HCT116 (cell line): ENCODE measurements at regions not wholly inside any gene's neighbourhood (a gene's known extent, or its start where the extent isn't known, plus 50 kb on each side); places are given as distances from the start of the nearest gene placed in this dataset.

Source experiments
- ATAC-seq: fragments of 200-7000 bp; cut with Tn5 transposase; 2 replicates; pipeline ENCODE4 v1.9.1; 2020; ENCODE audit warnings: mild to moderate bottlenecking, moderate library complexity
- BruUV-seq: library from RNA; stranded (reverse); fragments of 400-500 nt; replicated peaks from 2 replicates; lab custom pipeline; 2021; lab: Mats Ljungman, UMichigan
- CTCF ChIA-PET: fragments of 300-600 bp; sonication (Branson Sonifier 250); formaldehyde crosslinking; loops from one replicate; lab custom pipeline; 2021; ENCODE audit warnings: antibody characterized with exemption; lab: Charles Lee
- POLR2A ChIA-PET: fragments of 300-600, 350-600 bp; sonication (Branson Sonifier 250); formaldehyde crosslinking; loops from one replicate; lab custom pipeline; 2021; ENCODE audit warnings: antibody characterized with exemption; lab: Charles Lee
- RAD21 ChIA-PET, 2 experiments: fragments of 300-600 bp; sonication (Branson Sonifier 250); formaldehyde crosslinking; loops; one replicate each; lab custom pipeline; 2023; ENCODE audit warnings: low total read pairs in 2 of 2; ENCODE audit not compliant: uncharacterized antibody in 2 of 2, unreplicated experiment in 2 of 2, low non-redundant PET in 1 of 2; lab: Charles Lee
- DNase-seq: peaks from one replicate; pipeline ENCODE4 v3.0.0-alpha.2; 2010; ENCODE audit warnings: low read depth, low spot score
- H2AFZ ChIP-seq: fragments of 200-600 bp; shearing (Covaris generic), sonication (generic); 2 replicates; pipeline ENCODE4 v1.6.1; 2017; ENCODE audit warnings: low read depth, mixed run types, mixed read lengths, antibody characterized with exemption, low read length; ENCODE audit not compliant: poor library complexity, severe bottlenecking
- H3K27ac ChIP-seq: 2 replicates; pipeline ENCODE4 v1.5.1; 2012; ENCODE audit warnings: low read depth, low read length
- H3K27me3 ChIP-seq: fragments of 200-600 bp; sonication (generic); 2 replicates; pipeline ENCODE4 v1.6.1; 2016; ENCODE audit warnings: mixed run types, low read length, mixed read lengths; ENCODE audit not compliant: insufficient read depth
- H3K36me3 ChIP-seq, 2 experiments: fragments of 200-500 bp in 1 of 2; fragments of 200-600 bp in 1 of 2; sonication (Bioruptor generic) in 1 of 2; sonication (generic) in 1 of 2; 2 replicates each; pipeline versions ENCODE4 v1.5.1 to v1.6.1; 2014 to 2016; ENCODE audit warnings: low read length in 2 of 2, inconsistent platforms in 1 of 2, mixed read lengths in 1 of 2, mixed run types in 1 of 2; ENCODE audit not compliant: insufficient read depth in 2 of 2, control insufficient read depth in 1 of 2
- H3K4me1 ChIP-seq, 2 experiments: fragments of 200-600 bp in 1 of 2; sonication (generic) in 1 of 2; 2 replicates each; pipeline versions ENCODE4 v1.5.1 to v1.6.1; 2012 to 2017; ENCODE audit warnings: low read length in 2 of 2, inconsistent platforms in 1 of 2, mild to moderate bottlenecking in 1 of 2, mixed read lengths in 1 of 2, mixed run types in 1 of 2, moderate library complexity in 1 of 2; ENCODE audit not compliant: insufficient read depth in 2 of 2, control insufficient read depth in 1 of 2
- H3K4me2 ChIP-seq: fragments of 200-600 bp; sonication (generic); 2 replicates; pipeline ENCODE4 v1.6.1; 2017; ENCODE audit warnings: mixed run types, low read length, mixed read lengths
- H3K4me3 ChIP-seq, 2 experiments: fragments of 200-600 bp in 1 of 2; sonication (generic) in 1 of 2; replicated peaks in 1 of 2; 2 replicates each; pipeline ENCODE4 v1.5.1; 2011 to 2016; ENCODE audit warnings: low read length in 2 of 2, control low read depth in 1 of 2, low read depth in 1 of 2, mild to moderate bottlenecking in 1 of 2, mixed read lengths in 1 of 2, mixed run types in 1 of 2
- H3K79me2 ChIP-seq: fragments of 200-600 bp; sonication (generic); 2 replicates; pipeline ENCODE4 v1.6.1; 2017; ENCODE audit warnings: mild to moderate bottlenecking, mixed run types, low read length, moderate library complexity, mixed read lengths; ENCODE audit not compliant: insufficient read depth
- H3K9ac ChIP-seq: fragments of 200-600 bp; sonication (generic); 2 replicates; pipeline ENCODE4 v1.6.1; 2016; ENCODE audit warnings: low read length, mixed read lengths
- H3K9me2 ChIP-seq: fragments of 200-600 bp; sonication (generic), shearing (Covaris generic); 2 replicates; pipeline ENCODE4 v1.6.1; 2017; ENCODE audit warnings: mixed run types, mild to moderate bottlenecking, moderate library complexity; ENCODE audit not compliant: insufficient read depth
- H3K9me3 ChIP-seq, 2 experiments: fragments of 200-500 bp in 1 of 2; fragments of 200-600 bp in 1 of 2; sonication (Bioruptor generic) in 1 of 2; sonication (generic) in 1 of 2; 2 replicates each; pipeline ENCODE4 v1.6.1; 2014 to 2017; ENCODE audit warnings: low read length in 2 of 2, mixed read lengths in 2 of 2, inconsistent platforms in 1 of 2, low read depth in 1 of 2, mild to moderate bottlenecking in 1 of 2, mixed run types in 1 of 2, moderate library complexity in 1 of 2; ENCODE audit not compliant: control insufficient read depth in 1 of 2, insufficient read depth in 1 of 2
- H4K20me1 ChIP-seq: fragments of 200-600 bp; sonication (generic), shearing (Covaris generic); 2 replicates; pipeline ENCODE4 v1.6.1; 2017; ENCODE audit warnings: mixed run types, mild to moderate bottlenecking, moderate library complexity; ENCODE audit not compliant: insufficient read depth
- CBX3 ChIP-seq: IDR thresholded peaks from 2 replicates; pipeline ENCODE4 v1.6.1; 2012; ENCODE audit warnings: low read depth
- CEBPB ChIP-seq: IDR thresholded peaks from 2 replicates; pipeline ENCODE4 v1.6.1; 2012; ENCODE audit warnings: low read depth
- CTCF ChIP-seq, 3 experiments: fragments of 200-600 bp in 1 of 3; sonication (generic) in 1 of 3; IDR thresholded peaks in 2 of 3; conservative IDR thresholded peaks in 1 of 3; 2 replicates each; pipeline ENCODE4 v1.5.1; 2012 to 2017; ENCODE audit warnings: low read depth in 2 of 3, low read length in 2 of 3, antibody characterized with exemption in 1 of 3, borderline replicate concordance in 1 of 3, control low read depth in 1 of 3, mild to moderate bottlenecking in 1 of 3, mixed read lengths in 1 of 3, mixed run types in 1 of 3, moderate library complexity in 1 of 3; ENCODE audit not compliant: insufficient read depth in 1 of 3
- EGR1 ChIP-seq: IDR thresholded peaks from 2 replicates; pipeline ENCODE4 v1.6.1; 2012; ENCODE audit warnings: low read depth
- ELF1 ChIP-seq: IDR thresholded peaks from 2 replicates; pipeline ENCODE4 v1.6.1; 2012; ENCODE audit warnings: low read depth, borderline replicate concordance
- EZH2 ChIP-seq: fragments of 200-600 bp; sonication (generic); IDR thresholded peaks from 2 replicates; pipeline ENCODE4 v1.6.1; 2017; ENCODE audit warnings: antibody characterized with exemption, mixed run types
- EZH2phosphoT487 ChIP-seq: fragments of 200-600 bp; IDR thresholded peaks from 2 replicates; pipeline ENCODE4 v1.6.1; 2018; ENCODE audit warnings: antibody characterized with exemption, borderline replicate concordance
- FOSL1 ChIP-seq: IDR thresholded peaks from 2 replicates; pipeline ENCODE4 v1.6.1; 2012; ENCODE audit warnings: low read depth
- JUND ChIP-seq: IDR thresholded peaks from 2 replicates; pipeline ENCODE4 v1.6.1; 2012
- POLR2A ChIP-seq: IDR thresholded peaks from 2 replicates; pipeline ENCODE4 v1.7.0; 2011; ENCODE audit warnings: borderline replicate concordance; ENCODE audit not compliant: insufficient read depth, insufficient read length; ENCODE audit errors: extremely low read depth
- POLR2AphosphoS5 ChIP-seq: IDR thresholded peaks from 2 replicates; pipeline ENCODE4 v1.6.1; 2011; ENCODE audit warnings: mild to moderate bottlenecking, low read depth, low read length, moderate library complexity
- REST ChIP-seq: IDR thresholded peaks from 2 replicates; pipeline ENCODE4 v1.6.1; 2012; ENCODE audit warnings: low read depth
- SIN3A ChIP-seq: IDR thresholded peaks from 2 replicates; pipeline ENCODE4 v1.6.1; 2012; ENCODE audit warnings: low read depth
- SP1 ChIP-seq: IDR thresholded peaks from 2 replicates; pipeline ENCODE4 v1.6.1; 2012; ENCODE audit warnings: low read depth
- SRF ChIP-seq: IDR thresholded peaks from 2 replicates; pipeline ENCODE4 v1.6.1; 2012; ENCODE audit warnings: low read depth
- TCF7L2 ChIP-seq: IDR thresholded peaks from 2 replicates; pipeline ENCODE4 v1.7.0; 2011; ENCODE audit warnings: borderline replicate concordance, inconsistent platforms; ENCODE audit not compliant: insufficient read depth, insufficient read length; ENCODE audit errors: extremely low read depth
- YY1 ChIP-seq: IDR thresholded peaks from 2 replicates; pipeline ENCODE4 v1.6.1; 2011; ENCODE audit warnings: low read length, low read depth, moderate library complexity, mild to moderate bottlenecking; ENCODE audit not compliant: insufficient replicate concordance; ENCODE audit errors: extremely low read depth
- ZBTB33 ChIP-seq: IDR thresholded peaks from 2 replicates; pipeline ENCODE4 v1.6.1; 2011; ENCODE audit warnings: mild to moderate bottlenecking, low read length, moderate library complexity; ENCODE audit not compliant: insufficient replicate concordance; ENCODE audit errors: extremely low read depth
- ZFX ChIP-seq: fragments of 450-650 bp; IDR thresholded peaks from 2 replicates; pipeline ENCODE4 v1.6.1; 2017
- ZNF274 ChIP-seq: fragments of 200-500 bp; sonication (Bioruptor generic); IDR thresholded peaks from 2 replicates; pipeline ENCODE4 v1.6.1; 2014; ENCODE audit warnings: mild to moderate bottlenecking, low read depth, low read length, inconsistent platforms
- intact Hi-C: fragments of 100-400 bp; cut with micrococcal nuclease; formaldehyde crosslinking; loops from 2 replicates; pipeline ENCODE4 v1.10.0; 2022

GRCh38 chr12:130087222-130087621, 75.0 kb upstream of the FZD10 start:
- CTCF ChIA-PET, result no interaction called here
- DNase-seq (no peak), ATAC-seq (no peak)
- RAD21 ChIA-PET, result no interaction called here
- no peak overlapping the region for H3K9ac ChIP-seq
- TF ChIP-seq EZH2, result no peak
- TF ChIP-seq SIN3A, result no peak
- TF ChIP-seq EGR1, result no peak
- TF ChIP-seq FOSL1, result no peak
- TF ChIP-seq CBX3, result no peak
- no peak for TF ChIP-seq ZNF274
- TF ChIP-seq POLR2A, result no peak
- no peak for TF ChIP-seq SP1
- no peak for TF ChIP-seq ZFX
- TF ChIP-seq REST, result no peak
- TF ChIP-seq YY1, result no peak
- no peak for TF ChIP-seq CTCF (IDR thresholded peaks at IDR 0.05 in 2 of 3, conservative IDR thresholded peaks at IDR 0.05 in 1 of 3; ENCODE audit: borderline replicate concordance in 1 of 3, insufficient read depth in 1 of 3, low read depth in 2 of 3, low read length in 2 of 3)
- TF ChIP-seq ZBTB33, result no peak
- no peak for TF ChIP-seq SRF
- TF ChIP-seq TCF7L2, result no peak
- TF ChIP-seq EZH2phosphoT487, result no peak
- TF ChIP-seq ELF1, result no peak
- TF ChIP-seq POLR2AphosphoS5, result no peak
- no peak for TF ChIP-seq JUND
- TF ChIP-seq CEBPB, result no peak
- no peaks in the 10 kb centered on the region for H3K9me2 ChIP-seq
- POLR2A ChIA-PET, result no interaction called here
- H4K20me1 ChIP-seq, result no peaks in the 10 kb centered on the region
- H3K79me2 ChIP-seq, result no peaks in the 10 kb centered on the region
- H2AFZ ChIP-seq, result no peak overlapping the region
- intact Hi-C loops, result no loop called here
- no peaks in the 10 kb centered on the region for H3K27me3 ChIP-seq
- peaks cover 4 to 11% of the 10 kb centered on the region in 2 experiments; a peak in 2 of 4 replicates for H3K9me3 ChIP-seq
- no peak overlapping the region for H3K27ac ChIP-seq
- no peaks in the 10 kb centered on the region for H3K4me1 ChIP-seq
- no peaks in the 10 kb centered on the region for H3K36me3 ChIP-seq
- no TSS peak for BruUV-seq
- no peak overlapping the region for H3K4me2 ChIP-seq
- H3K4me3 ChIP-seq, result no peak overlapping the region
